DMS53 (cell line): ENCODE measurements at regions not wholly inside any gene's neighbourhood (a gene's known extent, or its start where the extent isn't known, plus 50 kb on each side); places are given as distances from the start of the nearest gene placed in this dataset.
A peak's percentile ranks its signal among the peaks of the same experiment; 100 is the strongest.

Experiments used
- DNase-seq: peaks from one replicate; lab custom pipeline; 2025; lab: John Stamatoyannopoulos, UW

DNA sequence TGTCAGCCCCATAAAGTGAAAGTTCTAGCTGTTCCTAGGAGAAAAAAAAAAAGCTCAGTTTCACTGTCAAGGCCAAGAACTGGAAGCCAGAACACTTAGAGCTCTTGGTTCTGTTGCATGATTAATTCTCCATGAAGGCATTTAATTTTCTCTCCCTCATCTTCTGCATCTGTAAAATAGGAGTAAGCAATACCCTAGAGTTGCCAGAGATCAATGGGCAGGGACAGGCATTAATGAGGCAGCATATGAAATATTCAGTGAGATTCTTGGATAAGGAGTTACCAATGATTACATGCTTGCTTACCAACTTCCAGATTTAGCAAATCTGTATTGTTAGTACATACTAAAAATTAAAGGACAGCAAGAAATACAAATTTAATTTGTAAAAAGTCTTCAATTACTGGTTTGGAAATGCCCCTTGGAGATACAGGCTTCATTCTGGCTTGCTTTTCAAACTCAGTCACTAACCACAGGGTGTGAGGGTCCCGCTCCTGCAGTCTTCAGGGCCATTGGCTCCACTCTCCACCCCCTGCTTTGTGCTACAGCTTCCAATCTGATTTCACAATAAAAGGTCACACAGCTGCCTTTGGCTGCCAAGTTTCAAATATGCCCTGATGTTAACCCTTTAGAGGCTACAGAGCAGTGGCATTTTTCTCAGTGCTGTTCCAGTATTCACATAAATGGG lies 624.6 kb downstream of the BNC2 start:
- no peak for DNase-seq

DNA sequence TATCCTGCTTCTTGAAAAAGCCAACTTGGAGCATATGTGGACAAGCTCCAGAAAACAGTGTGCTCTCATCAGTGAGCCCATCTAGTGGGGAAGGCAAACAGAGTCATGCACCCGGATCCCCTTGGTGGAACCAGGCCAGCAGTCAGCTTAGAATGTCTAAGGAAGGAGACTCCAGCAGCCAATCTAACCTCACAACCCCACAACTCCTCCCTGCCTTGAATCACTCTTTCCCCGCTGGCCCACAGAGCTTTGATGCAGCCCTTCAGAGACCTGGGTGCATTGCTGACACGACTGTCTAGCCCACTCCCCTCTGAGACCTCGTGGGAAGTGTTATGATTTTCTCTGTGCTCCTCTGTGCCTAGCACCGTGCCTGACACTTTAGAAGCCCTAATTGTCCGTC lies 623.7 kb downstream of the BNC2 start:
- DNase-seq = no peak

DNA sequence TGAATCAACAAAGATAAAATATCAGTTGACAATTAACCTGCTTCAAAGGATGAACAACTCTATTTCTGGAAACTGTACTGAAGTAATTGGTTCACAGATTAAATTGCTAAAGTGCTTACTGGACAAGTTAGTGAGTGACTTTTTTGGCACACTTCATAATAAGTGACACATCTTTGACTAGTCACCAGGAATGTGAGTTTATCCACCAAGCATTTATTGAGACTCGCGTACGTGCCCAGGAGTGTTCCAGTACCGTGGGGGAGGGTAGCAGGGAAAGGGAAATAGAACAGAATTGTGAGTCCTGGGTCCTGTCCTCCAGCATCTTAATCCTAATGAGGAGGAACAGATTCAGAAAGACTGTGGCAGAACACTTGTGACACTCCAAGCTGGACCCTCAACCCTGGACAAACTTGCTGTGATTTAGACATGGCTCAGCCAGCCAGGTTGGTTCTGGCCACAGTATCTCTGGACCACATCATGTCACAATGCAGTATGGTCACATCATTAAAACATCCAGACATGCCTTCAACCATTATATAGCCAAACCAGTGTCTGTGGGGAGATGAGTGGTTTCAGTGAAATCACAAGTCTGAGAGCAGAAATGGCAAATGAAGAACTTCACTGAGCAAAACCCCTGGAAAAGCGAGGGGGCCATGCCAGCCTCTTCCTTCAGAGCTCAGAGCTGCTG lies 623.1 kb downstream of the BNC2 start:
- no peak for DNase-seq

DNA sequence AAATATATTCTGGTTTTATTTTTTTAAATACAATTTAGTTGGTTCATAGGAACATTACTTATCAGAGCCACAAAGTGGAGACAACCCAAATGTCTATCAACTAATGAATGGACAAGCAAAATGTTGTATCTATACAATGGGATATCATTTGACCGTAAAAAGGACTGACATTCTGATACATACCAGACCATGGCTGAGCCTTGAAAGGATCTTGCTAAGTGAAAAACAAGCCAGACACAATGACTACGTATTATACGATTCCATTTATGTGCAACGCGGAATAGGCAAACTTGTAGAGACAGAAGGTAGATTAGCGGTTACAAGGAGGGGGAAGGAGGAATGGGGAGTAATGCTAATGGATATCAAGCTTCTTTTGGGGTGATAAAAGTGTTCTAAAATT lies 621.6 kb downstream of the BNC2 start:
- DNase-seq = no peak

DNA sequence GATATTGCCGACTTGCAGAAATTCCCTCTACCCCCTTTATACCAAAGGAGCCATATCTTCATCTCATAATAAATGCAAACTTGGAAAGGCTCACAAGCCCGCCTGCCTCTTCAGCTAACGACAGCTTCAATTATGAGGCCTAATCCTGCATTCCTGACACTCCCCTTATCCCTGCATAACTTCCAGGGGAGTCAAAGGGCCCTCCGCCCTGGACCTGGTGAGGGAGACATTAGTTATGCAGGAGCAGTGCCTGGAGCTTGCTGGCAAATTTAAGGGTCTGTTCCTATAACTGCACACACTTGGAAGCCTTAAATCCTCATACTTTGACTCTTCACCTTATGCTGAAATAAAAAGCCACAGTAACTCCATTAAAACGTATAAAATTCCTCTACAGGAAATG lies 617.9 kb downstream of the BNC2 start:
- DNase-seq = no peak

DNA sequence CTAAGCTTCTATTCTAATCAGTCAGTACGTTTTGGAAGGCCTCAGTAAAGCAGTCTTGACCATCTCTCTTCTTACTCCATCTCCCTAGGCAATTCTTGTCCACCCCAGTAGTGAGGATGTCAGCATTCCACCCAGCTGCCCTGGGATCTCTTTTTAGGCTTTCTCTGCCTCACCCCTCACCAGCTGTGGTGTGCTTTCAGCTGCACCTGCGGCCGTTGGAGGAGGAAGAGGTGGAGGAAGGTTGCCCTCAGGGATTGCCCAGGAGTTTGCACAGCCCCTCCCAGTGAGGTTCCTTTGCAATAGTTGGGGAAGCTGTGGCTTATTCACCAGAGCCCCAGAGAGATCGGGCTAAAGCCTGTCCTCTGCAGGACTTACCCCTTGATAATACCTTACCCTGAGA lies 615.8 kb downstream of the BNC2 start:
- DNase-seq = no peak

DNA sequence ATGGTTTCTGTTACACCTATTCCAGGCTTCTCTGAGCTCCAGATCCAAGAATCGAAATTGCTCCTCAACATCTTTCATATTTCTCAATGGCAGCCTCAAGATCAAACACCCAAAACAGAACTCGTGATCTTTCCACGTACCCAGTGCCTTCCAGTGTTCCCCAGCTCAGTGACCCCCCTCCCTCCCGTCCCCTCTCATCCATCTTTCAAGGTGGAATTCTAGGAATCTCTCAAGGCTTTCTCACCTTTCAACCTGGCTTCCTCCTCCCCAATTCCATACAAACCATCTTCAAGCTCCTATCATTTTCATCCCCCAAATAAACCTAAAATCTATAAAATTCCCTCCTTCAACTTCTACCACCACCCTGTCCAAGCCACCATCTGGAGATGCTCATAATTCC lies 615.3 kb downstream of the BNC2 start:
- DNase-seq = no peak

DNA sequence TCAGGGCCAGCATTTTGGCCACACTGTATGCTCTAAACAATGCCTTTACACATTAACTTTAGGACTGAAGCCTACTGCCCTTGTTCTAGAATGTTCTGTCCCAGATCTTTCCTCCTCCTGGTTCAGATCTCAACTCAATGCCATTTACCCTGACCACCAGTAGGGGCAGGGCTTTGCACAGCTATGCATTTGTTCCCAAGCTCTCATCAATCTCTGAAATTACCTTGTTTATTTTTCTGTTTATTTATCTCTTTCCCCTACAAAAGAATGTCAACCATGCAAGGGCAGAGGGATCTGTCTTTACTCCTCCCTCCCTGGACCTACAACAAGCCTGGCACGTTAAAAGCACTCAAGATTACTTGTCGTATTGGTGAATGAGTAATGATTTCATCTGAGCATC lies 612.9 kb downstream of the BNC2 start:
- DNase-seq = no peak

DNA sequence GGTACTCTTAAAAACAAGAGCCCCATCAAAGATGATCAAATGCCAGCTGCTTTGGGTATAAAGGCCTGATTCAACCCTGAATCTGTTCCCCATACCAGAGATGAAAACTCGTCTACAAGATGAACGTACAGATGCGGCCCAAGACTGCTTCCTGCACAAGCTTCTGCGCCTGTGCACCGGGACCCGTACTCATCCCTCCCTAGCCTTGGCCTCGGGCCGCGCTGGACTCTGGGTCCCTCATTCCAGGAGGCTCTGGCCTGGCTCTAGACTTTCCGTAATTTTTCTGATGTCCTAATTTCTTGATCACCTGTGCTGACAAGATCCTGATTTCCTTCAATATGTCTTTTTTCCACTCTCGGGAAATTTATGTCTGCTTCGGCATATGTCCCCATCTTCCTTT lies 612.3 kb downstream of the BNC2 start:
- DNase-seq = no peak

DNA sequence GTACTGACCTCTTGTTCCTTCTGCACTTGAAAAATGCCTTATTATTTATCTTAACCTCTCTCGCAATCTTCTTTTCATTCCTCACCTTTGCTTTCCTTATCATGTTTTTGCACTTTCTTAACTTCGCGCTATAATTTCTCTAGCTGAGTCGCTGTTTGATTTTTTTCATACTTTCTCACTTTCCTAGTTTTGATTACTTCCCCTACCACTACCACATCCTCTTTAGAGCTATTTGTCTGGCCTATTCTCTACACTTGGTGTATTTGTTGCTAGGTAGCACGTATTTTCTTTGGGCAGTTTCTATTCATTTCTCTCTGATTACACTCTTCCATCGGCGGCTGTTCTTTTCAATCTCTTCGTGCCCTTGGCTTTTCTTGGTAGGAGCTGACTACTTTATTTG lies 611.8 kb downstream of the BNC2 start:
- no peak for DNase-seq

DNA sequence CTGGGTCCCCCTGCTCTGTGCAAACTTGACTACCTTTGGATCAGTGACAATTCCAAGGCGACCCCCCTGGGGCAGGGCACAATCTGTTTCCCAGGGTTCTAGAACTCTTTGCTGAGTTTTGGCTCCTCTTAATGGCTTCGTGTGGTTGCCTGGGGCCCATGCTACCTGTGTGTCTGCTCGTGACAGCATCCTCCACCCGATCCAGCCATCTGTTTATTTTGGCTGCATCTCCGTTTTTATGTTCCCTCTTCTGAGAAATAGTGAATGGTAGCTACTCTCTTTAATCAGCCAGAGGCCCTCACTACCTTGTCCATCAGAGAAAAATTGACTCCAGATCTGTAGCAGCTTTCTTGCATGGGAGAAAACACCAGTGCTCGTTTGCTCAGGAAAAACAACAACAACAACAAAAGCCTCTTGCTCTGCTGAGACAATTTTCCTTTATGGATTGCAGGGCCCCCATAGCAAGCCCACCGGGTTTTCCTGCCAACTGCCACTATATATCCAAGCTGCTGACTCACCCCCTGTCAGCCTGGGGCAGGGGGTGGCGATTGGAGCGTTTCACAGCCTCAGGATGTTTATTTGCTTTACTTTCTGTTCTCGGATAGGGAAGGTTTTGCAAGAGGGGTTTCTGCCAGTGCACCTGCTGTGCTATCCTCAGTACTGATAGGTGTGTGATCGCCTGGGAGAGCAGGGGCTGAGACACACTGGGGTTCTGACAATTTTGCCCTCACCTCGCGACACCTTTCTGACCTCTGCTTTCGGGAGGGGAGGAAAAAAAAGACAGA lies 607.8 kb downstream of the BNC2 start:
- peak; percentile 3 for DNase-seq

DNA sequence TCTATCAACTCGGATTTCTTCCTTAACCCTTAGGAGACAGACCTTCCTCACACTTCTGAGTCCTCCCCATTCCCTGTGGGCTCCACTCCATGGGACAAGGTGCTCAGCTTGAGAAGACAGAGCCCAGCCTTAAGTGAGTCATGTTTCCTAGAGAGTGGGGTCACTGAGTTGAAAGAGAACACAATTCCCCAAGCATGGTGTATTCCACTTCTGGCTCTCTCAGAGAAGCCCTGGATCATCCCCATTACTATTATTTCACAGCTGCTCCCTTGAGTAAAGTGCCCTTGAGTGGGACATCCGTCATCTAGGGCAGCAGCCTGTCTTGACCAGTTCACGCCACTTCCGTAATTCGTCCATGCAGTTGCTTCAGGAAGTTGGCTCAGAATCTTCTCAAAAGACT lies 604.8 kb downstream of the BNC2 start:
- DNase-seq = no peak

DNA sequence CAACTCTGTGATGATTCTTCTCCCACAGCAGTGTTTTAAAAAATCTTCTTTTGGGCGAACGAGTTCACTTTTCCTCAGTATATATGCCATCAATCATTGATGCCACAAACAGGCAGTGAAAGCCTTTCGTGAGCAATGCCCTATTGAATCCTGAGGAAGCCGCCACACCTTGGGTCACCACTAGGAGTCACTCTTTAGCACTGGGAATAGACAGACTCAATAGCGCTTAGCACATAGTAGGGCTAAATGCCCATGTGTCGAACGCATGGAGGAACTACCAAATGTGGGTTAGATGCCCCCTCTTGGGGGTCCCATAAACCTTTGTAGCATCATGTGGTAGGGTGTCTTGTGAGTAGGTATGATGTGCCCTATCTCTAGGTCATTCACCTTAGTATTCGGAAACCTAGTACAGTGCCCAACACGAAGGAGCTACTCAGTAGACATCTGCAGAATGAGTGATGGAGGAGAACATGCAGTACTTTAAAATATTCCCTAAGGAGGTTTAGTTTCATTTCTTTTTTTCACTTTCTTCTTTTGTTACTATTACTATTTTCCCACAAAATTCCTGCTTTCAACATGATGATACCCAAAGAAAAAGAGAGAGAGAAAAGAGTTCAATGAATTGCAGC lies 603.7 kb downstream of the BNC2 start:
- DNase-seq = peak; percentile 0

DNA sequence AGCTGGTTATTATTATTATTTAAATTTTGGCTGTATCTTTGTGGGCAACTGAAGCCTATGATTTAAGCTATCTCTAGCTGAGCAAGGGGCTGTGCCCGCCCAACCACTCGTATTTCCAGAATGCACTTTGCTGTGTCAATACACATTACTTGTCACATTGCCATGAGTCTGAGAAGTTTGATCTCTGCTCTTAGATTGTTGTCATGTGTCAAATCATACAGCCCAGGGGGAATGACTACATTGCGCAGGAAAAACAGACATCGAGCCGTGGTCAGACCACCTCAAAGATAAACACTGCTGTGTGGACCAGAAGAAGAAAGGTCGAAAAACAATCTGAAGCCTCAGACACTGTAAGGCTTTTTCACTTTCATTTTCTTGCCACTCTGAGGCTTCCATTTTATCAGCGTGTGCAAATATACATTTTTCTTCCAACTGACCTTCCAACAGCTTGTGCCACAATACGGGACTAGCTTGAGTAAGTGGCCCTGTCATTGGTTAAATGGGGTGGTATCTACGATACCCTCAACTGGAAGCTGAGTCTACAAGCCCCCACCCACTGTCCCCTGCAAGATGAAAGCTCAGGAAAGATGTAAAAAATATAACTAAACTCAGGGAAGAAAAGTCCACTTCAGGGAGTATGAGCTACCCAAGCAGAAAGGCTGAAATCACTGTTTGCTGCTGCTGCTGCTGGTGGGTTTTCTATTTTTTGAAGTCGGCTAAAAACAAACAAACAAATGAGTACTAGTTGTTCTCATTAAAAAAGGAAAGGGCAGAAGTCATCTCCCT lies 603.0 kb downstream of the BNC2 start:
- no peak for DNase-seq

DNA sequence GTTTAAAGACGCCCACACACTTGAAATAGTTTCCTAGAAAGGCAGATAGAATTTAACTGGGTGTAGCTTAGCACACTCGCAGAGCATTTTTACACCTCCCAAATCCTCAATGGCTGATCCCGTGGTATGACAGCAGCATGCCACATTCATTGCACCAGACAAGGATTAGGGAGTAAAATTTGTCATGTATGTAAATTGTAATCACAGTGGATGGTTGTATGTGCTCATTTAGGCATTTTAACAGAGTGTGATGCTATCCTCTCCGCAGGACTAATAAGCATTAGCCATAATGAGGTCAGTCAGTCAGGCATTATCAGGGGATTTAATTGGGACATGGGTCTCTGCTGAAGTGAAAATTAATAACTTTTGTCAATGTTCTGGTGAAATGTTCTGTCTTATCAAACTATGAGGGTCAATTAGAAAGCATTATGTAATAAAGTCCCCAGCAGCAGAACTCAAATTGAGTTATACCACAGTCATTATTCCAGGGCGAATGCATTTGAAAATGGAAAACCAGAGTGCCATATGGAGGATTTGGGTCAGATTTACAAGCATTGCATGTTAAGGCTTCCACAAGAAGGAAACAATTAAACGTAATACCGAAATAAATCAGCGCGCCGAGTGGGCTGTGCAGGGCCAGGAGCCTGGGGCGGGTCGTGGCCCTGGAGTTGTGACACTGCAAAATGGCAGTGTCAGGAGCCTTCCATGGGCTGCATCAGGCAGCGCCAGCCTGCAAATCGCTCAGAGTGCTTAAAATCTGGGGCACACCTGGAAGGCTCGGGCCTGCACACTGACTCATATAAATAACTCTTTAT lies 602.2 kb downstream of the BNC2 start:
- no peak for DNase-seq

DNA sequence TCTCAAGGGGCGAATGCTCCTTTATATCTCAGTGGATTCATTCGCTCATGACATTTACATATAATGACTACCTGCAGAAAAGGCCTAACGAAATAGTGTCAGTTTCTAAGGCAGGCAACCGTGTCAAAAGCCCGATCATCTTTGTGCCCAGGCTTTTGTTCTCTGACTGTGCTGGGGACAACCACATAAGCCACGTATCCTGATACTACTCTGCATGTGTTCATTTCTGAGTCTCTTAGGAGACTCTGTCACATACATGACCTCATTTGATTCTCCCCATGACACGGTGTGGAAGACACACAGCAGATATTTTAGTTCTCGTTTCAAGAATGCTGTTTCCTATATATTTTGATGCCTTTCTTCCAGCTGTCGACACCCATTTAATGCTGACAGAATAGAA lies 598.5 kb downstream of the BNC2 start:
- no peak for DNase-seq

DNA sequence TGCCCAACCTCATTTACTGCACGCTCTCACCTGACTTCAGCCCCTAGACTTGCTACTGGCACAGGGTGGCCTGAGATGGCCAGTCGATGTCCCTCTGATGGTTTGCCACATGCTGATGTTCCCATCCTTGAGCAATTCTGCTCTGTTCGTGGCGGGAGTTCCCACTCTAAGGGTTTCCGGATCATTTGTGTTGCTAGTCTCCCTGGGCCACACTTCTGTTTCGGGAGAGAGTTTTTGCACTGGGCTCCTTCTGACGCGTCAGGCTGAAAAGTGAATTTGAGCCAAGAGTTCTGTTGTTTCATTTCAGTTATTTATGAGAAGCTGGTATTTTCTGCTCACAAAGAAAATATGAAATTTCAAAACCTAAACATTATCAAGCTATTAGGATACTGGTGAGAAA lies 597.7 kb downstream of the BNC2 start:
- DNase-seq = no peak

DNA sequence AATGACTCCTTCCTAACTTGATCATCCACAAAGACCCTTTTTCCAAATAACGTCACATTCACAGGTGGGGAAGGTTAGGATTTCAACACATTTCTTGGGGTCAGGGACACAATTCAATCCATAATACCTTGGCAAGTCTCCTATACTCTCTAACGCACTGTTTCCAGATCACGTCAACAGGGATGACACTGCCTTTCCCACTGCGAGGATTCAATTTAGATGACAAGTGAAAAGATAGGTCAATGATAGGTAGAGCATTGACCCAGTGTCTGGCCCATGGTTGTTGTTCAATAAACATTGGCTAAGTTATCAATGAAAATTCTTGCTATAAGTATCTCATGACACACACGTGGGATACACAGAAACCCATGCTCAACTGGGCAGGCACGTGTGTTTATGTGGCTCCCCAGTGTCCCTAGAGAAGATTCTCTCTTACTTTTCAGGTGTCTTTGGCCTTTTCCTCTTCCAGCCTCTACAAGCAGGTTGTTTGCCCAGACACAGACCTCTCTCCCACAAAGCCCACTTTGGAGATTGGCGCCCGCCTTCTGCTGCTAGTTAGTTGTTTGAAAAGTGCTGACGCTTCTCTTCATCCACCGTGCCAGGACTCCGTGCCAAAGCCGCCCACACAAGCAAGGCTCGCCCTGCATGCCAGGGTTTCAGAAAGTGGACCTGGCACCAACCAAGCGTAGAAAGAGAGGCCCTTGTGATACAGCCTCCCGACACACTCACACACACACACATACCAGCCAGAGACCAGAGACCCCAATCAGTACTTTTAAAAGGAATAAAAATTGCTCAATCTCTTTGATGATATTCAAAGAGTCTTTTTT lies 594.5 kb downstream of the BNC2 start:
- no peak for DNase-seq

DNA sequence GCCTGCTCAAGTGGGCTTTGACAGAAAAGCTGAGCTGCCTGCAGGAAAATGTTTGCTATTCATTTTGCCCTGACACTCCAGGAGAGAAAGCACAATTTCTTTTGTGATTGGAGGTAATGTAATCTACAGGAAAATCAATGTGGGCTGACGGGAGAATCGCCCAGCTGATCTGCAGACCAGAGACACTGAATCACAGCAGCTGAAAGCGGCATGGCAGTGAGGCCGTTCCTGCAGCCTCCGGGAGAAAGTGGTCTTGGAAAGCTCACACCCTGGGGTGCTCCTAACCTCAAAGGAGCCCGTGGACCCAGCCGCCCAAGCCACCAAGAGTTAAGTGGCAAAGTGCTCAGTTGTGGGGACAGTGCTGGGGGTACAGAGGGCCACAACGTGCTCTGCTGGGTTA lies 593.6 kb downstream of the BNC2 start:
- no peak for DNase-seq

DNA sequence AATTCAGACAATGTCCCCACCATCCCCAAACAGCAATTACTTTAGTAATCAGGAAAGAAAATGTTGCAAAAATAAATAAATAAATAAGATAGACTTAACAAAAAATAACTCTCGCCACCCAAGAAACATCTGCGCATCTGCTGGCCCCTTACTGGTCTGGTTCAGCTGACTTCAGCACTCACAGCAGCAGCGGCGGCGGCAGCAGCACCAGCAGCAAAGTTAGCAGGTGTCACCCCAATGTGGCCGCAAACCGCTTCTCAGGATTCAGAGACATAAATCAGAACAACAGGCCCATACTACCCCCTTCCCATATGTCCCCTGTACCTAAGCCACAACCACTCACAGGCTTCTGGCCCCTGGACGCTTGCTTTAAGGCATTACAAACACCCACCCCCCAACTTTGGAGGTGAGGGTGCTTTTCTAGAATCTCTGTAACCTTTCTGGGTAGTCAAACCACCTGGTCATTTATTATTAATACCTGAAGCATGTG lies 593.0 kb downstream of the BNC2 start:
- DNase-seq = no peak
